HEK293 (cell line): ENCODE measurements at regions not wholly inside any gene's neighbourhood (a gene's known extent, or its start where the extent isn't known, plus 50 kb on each side); places are given as distances from the start of the nearest gene placed in this dataset.
"Not testable (repeated sequence)": the region's sequence is repeated elsewhere in the genome, so short reads cannot be mapped to it uniquely, and the experiment has no call there.

Experiments used
- CTCF ChIA-PET: fragments of 350-600 bp; formaldehyde crosslinking; extraction: SDS; loops from one replicate; lab custom pipeline; 2021; ENCODE audit warnings: antibody characterized with exemption; lab: Yijun Ruan, JAX
- POLR2A ChIA-PET: fragments of 300-600 bp; formaldehyde crosslinking; extraction: SDS; loops from one replicate; lab custom pipeline; 2020; ENCODE audit warnings: antibody characterized with exemption, inconsistent platforms; lab: Yijun Ruan, JAX
- H3K27ac ChIP-seq: fragments of 200-500 bp; sonication (Bioruptor generic); 2 replicates; pipeline ENCODE4 v1.5.1; 2014; ENCODE audit warnings: low read depth, low read length, control low read depth, inconsistent platforms; ENCODE audit errors: extremely low read depth
- H3K36me3 ChIP-seq, 2 experiments: fragments of 200-500 bp in 1 of 2; sonication (Bioruptor generic) in 1 of 2; 1 replicate in 1 of 2; 2 replicates in 1 of 2; pipeline ENCODE4 v1.5.1; 2014 to 2017; ENCODE audit warnings: inconsistent platforms in 2 of 2, low read length in 2 of 2; ENCODE audit not compliant: control insufficient read depth in 2 of 2, insufficient read depth in 1 of 2
- H3K4me1 ChIP-seq: fragments of 200-500 bp; sonication (Bioruptor generic); 2 replicates; pipeline ENCODE4 v1.5.1; 2014; ENCODE audit warnings: mild to moderate bottlenecking, low read length, inconsistent platforms; ENCODE audit not compliant: control insufficient read depth, insufficient read depth
- H3K4me3 ChIP-seq: 2 replicates; pipeline ENCODE4 v1.5.1; 2011; ENCODE audit warnings: low read depth, mild to moderate bottlenecking, control low read depth, low read length, moderate library complexity
- H3K9me3 ChIP-seq: fragments of 200-500 bp; sonication (Bioruptor generic); 2 replicates; pipeline ENCODE4 v1.5.1; 2014; ENCODE audit warnings: low read depth, low read length, inconsistent platforms; ENCODE audit not compliant: control insufficient read depth, insufficient read depth
- AEBP2 ChIP-seq: fragments of 450-650 bp; formaldehyde crosslinking; IDR thresholded peaks from 2 replicates; pipeline ENCODE4 v1.5.1; 2016; ENCODE audit warnings: missing biosample characterization, missing genetic modification characterization, borderline replicate concordance
- FEZF1 ChIP-seq: fragments of 450-650 bp; formaldehyde crosslinking; IDR thresholded peaks from 2 replicates; pipeline ENCODE4 v1.5.1; 2016; ENCODE audit warnings: missing biosample characterization, missing genetic modification characterization
- GLI2 ChIP-seq: fragments of 450-650 bp; formaldehyde crosslinking; IDR thresholded peaks from 2 replicates; pipeline ENCODE4; 2017; ENCODE audit warnings: missing biosample characterization, missing genetic modification characterization, low read depth, borderline replicate concordance
- GLIS1 ChIP-seq: fragments of 450-650 bp; formaldehyde crosslinking; IDR thresholded peaks from 2 replicates; pipeline ENCODE4 v1.5.1; 2016; ENCODE audit warnings: missing biosample characterization, missing genetic modification characterization
- HIC1 ChIP-seq: fragments of 450-650 bp; formaldehyde crosslinking; IDR thresholded peaks from 2 replicates; pipeline ENCODE4 v1.5.1; 2016; ENCODE audit warnings: missing biosample characterization, missing genetic modification characterization
- PRDM10 ChIP-seq: fragments of 450-650 bp; formaldehyde crosslinking; IDR thresholded peaks from 2 replicates; pipeline ENCODE4 v1.5.1; 2016; ENCODE audit warnings: missing biosample characterization, missing genetic modification characterization
- SCRT2 ChIP-seq: fragments of 450-650 bp; formaldehyde crosslinking; IDR thresholded peaks from 2 replicates; pipeline ENCODE4 v1.5.1; 2016; ENCODE audit warnings: missing biosample characterization, missing genetic modification characterization
- TRIM28 ChIP-seq: IDR thresholded peaks from 2 replicates; pipeline ENCODE4 v1.6.1; 2011; ENCODE audit warnings: low read length, control low read depth, borderline replicate concordance
- ZNF133 ChIP-seq: fragments of 450-650 bp; formaldehyde crosslinking; IDR thresholded peaks from 2 replicates; pipeline ENCODE4 v1.5.1; 2016; ENCODE audit warnings: missing biosample characterization, missing genetic modification characterization
- ZNF138 ChIP-seq: fragments of 450-650 bp; formaldehyde crosslinking; IDR thresholded peaks from 2 replicates; pipeline ENCODE4 v1.5.1; 2016; ENCODE audit warnings: missing biosample characterization, missing genetic modification characterization, borderline replicate concordance
- ZNF140 ChIP-seq: fragments of 450-650 bp; formaldehyde crosslinking; IDR thresholded peaks from 2 replicates; pipeline ENCODE4 v1.5.1; 2016; ENCODE audit warnings: missing biosample characterization, missing genetic modification characterization
- ZNF24 ChIP-seq: fragments of 450-650 bp; formaldehyde crosslinking; IDR thresholded peaks from 2 replicates; pipeline ENCODE4 v1.5.1; 2016; ENCODE audit warnings: missing biosample characterization, missing genetic modification characterization
- ZNF513 ChIP-seq: fragments of 450-650 bp; IDR thresholded peaks from 2 replicates; pipeline ENCODE4 v1.5.1; 2018; ENCODE audit warnings: missing biosample characterization, missing genetic modification characterization
- ZNF639 ChIP-seq: fragments of 450-650 bp; formaldehyde crosslinking; IDR thresholded peaks from 2 replicates; pipeline ENCODE4 v1.5.1; 2016; ENCODE audit warnings: missing biosample characterization, missing genetic modification characterization
- ZNF677 ChIP-seq: fragments of 450-650 bp; IDR thresholded peaks from 2 replicates; pipeline ENCODE4 v1.5.0; 2018; ENCODE audit warnings: missing biosample characterization, mild to moderate bottlenecking, missing genetic modification characterization, moderate library complexity
- ZNF747 ChIP-seq: fragments of 450-650 bp; formaldehyde crosslinking; IDR thresholded peaks from 2 replicates; pipeline ENCODE4 v1.5.1; 2016; ENCODE audit warnings: missing biosample characterization, missing genetic modification characterization

GRCh38 chr1:157249739-157250138 is 111.5 kb upstream of the ETV3 start (continued):
- no peak for TF ChIP-seq PRDM10 (tag by site-specific recombination)
- no peak for TF ChIP-seq ZNF747
- TF ChIP-seq ZNF639 (tag by site-specific recombination), result no peak

- POLR2A ChIA-PET, result no interaction called here
Observed at GRCh38 chr1:157249326-157249725, 111.1 kb upstream of the ETV3 start.

GRCh38 chr1:157247764-157248049 is 109.5 kb upstream of the ETV3 start:
- H3K4me1 ChIP-seq, POLR2A ChIA-PET, H3K9me3 ChIP-seq, CTCF ChIA-PET, H3K27ac ChIP-seq, H3K36me3 ChIP-seq, H3K4me3 ChIP-seq: not testable (repeated sequence)
- peak; percentile 66 for TF ChIP-seq FEZF1 (tag by site-specific recombination)
- TF ChIP-seq, all 188 proteins: peak for 1; not testable (repeated sequence) for 187

More at GRCh38 chr1:157249326-157249725, 111.1 kb upstream of the ETV3 start:
- H3K9me3 ChIP-seq, result no peaks in the 10 kb centered on the region
- no peaks in the 10 kb centered on the region for H3K4me1 ChIP-seq
- CTCF ChIA-PET, result no interaction called here
- no peaks in the 10 kb centered on the region for H3K36me3 ChIP-seq
- no peak for TF ChIP-seq AEBP2 (tag by site-specific recombination)
- TF ChIP-seq ZNF677 (tag by site-specific recombination), result no peak
- TF ChIP-seq SCRT2 (tag by site-specific recombination), result peak; percentile 54
- H3K27ac ChIP-seq, result no peak overlapping the region
- H3K4me3 ChIP-seq, result no peak overlapping the region

GRCh38 chr1:157247005-157247763 is 109.0 kb upstream of the ETV3 start:
- TF ChIP-seq HIC1 (tag by site-specific recombination) (no peak), GLI2 (tag by site-specific recombination) (no peak), TRIM28 (no peak), GLIS1 (tag by site-specific recombination) (no peak), ZNF24 (tag by site-specific recombination) (no peak), ZNF138 (tag by site-specific recombination) (no peak), ZNF133 (tag by site-specific recombination) (no peak), ZNF140 (tag by site-specific recombination) (no peak), ZNF513 (tag by site-specific recombination) (no peak)
- no peak overlapping the region for H3K4me3 ChIP-seq

More at GRCh38 chr1:157247005-157247763, 109.0 kb upstream of the ETV3 start:
- Histone ChIP-seq H3K27ac (no peak overlapping the region), H3K4me1 (no peaks in the 10 kb centered on the region), H3K9me3 (no peaks in the 10 kb centered on the region), H3K36me3 (no peaks in the 10 kb centered on the region)
- ChIA-PET POLR2A (no interaction called here), CTCF (no interaction called here)
